AG04449 (cell line): ENCODE measurements at regions not wholly inside any gene's neighbourhood (a gene's known extent, or its start where the extent isn't known, plus 50 kb on each side); places are given as distances from the start of the nearest gene placed in this dataset.
"Not testable (repeated sequence)": the region's sequence is repeated elsewhere in the genome, so short reads cannot be mapped to it uniquely, and the experiment has no call there.

Experiments
- CTCF ChIA-PET: fragments of 350-600 bp; formaldehyde crosslinking; extraction: SDS; loops from one replicate; lab custom pipeline; 2021; ENCODE audit warnings: antibody characterized with exemption; lab: Yijun Ruan, JAX
- POLR2A ChIA-PET: fragments of 400-600, 350-600 bp; formaldehyde crosslinking; extraction: SDS; loops from one replicate; lab custom pipeline; 2020; ENCODE audit warnings: antibody characterized with exemption, inconsistent platforms; lab: Yijun Ruan, JAX
- DNase-seq: peaks from one replicate; pipeline ENCODE4 v3.0.0-alpha.2; 2010; ENCODE audit warnings: low read depth, low spot score
- H3K4me3 ChIP-seq: 2 replicates; pipeline ENCODE4 v1.5.1; 2011; ENCODE audit warnings: low read depth, mild to moderate bottlenecking, control low read depth, low read length
- TF ChIP-seq, protein P1 (sequence below): IDR thresholded peaks from one replicate; pipeline ENCODE4 v1.5.1; 2011; ENCODE audit warnings: mild to moderate bottlenecking, moderate library complexity, low read length, control low read depth, inconsistent platforms; ENCODE audit not compliant: insufficient read depth; ENCODE audit errors: missing control alignments

DNA sequence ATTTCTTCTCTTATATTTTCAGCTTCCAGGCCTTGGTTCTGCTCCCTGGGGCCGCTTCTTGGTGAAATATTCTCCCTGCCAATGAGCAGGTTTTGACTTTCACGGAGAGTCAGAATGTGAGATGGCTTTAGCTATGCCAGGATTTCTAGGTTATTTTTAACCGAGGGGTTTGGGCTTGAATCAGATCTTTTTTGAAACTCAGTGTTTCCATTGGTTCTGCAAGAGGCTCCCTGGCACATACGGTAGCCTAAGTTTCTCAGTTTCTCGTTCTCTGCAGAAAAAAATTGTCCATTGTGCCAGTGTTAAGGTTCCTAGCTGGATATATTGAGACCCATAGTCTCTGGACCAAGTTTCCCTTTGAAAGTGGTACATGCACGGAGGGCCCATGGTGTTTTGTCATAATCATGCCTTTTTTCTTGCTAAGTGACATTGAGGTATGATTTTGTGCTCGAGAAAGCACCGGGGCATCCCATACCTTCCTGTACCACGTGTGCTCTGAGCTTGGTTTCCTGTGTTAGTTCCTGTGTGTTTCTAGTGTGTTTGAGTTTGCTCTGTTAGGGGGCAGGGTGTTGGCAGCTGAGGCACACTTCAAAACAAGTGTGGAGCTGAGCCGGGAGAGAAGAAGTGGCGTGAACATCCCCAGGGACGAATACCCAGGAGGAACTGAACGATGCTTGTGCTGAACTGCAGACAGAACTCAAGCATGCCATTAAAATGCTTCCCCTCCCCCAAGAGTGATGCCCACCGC, 127.2 kb downstream of the HS3ST3B1 start:
- no peak for DNase-seq
- no peak overlapping the region for H3K4me3 ChIP-seq
- TF ChIP-seq, protein P1, sequence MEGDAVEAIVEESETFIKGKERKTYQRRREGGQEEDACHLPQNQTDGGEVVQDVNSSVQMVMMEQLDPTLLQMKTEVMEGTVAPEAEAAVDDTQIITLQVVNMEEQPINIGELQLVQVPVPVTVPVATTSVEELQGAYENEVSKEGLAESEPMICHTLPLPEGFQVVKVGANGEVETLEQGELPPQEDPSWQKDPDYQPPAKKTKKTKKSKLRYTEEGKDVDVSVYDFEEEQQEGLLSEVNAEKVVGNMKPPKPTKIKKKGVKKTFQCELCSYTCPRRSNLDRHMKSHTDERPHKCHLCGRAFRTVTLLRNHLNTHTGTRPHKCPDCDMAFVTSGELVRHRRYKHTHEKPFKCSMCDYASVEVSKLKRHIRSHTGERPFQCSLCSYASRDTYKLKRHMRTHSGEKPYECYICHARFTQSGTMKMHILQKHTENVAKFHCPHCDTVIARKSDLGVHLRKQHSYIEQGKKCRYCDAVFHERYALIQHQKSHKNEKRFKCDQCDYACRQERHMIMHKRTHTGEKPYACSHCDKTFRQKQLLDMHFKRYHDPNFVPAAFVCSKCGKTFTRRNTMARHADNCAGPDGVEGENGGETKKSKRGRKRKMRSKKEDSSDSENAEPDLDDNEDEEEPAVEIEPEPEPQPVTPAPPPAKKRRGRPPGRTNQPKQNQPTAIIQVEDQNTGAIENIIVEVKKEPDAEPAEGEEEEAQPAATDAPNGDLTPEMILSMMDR, result no peak
- CTCF ChIA-PET, result interaction anchor here (1.4 kb wide), 1 partner anchor 498 kb away, joined by 4 read pairs; no protein-coding TSS in a partner anchor
- POLR2A ChIA-PET, result no interaction called here

DNA sequence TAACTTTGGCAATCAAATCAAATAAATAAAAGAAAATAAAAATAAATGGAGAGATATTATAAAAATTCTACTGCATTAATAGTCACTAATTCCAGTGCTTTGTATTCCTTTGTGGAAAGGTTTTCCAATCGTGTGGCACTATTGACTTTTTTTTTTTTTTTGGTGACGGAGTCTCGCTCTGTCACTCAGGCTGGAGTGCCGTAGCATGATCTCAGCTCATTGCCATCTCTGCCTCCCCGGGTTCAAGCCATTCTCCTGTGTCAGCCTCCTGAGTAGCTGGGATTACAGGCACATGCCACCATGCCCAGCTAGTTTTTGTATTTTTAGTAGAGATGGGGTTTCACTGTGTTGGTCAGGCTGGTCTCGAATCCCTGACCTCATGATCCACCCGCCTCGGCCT, 122.3 kb downstream of the HS3ST3B1 start:
- DNase-seq, H3K4me3 ChIP-seq, POLR2A ChIA-PET, CTCF ChIA-PET: not testable (repeated sequence)

DNA sequence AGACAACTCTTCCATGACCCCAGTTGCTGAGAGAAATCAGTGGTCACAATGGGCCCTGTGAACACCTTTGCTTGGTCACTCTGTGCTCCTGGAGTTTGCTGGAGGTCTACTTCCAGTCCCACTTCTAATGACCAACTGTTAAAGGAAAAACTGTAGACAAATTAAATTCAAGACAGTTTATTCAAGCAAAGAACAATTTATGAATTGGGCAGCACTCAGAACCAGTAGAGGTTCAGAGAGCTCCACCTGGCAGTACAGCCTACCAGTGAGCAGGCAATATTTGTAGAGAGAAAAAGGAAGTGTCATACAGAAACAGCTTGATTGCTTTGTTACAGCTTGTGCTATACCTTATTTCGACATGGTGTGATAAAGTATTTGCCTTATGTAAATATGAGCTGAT, 116.5 kb downstream of the HS3ST3B1 start:
- DNase-seq, result no peak

GRCh38 chr17:14409292-14409691, 108.4 kb downstream of the HS3ST3B1 start:
- ChIA-PET CTCF (no interaction called here), POLR2A (no interaction called here)
- no peak for DNase-seq
- H3K4me3 ChIP-seq, result no peak overlapping the region
- TF ChIP-seq, protein P1, result no peak

More for the DNA sequence above, 116.5 kb downstream of the HS3ST3B1 start:
- ChIA-PET POLR2A (no interaction called here), CTCF (no interaction called here)
- TF ChIP-seq, protein P1, result no peak
- no peak overlapping the region for H3K4me3 ChIP-seq

DNA sequence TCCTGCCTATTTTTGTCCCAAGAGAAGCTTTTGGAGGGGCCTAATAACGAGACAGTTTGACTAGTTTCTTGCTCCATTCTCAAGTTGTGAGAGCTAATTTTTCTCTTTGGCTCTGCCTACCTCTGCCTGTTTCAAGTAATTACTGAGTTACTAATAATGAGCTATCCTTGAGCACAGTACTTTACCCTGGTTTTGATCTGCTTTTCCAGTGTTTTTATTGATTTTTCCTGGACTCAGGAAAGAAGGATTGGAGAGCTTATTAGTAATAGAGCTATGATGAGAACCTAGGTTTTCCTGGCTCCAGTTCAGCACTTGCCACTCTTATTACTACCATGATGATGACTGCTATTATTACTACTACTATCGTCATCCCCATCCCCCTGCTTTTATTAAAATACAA, 106.7 kb downstream of the HS3ST3B1 start:
- TF ChIP-seq, protein P1, result no peak
- DNase-seq, result no peak
- H3K4me3 ChIP-seq, result no peak overlapping the region
- CTCF ChIA-PET, result no interaction called here
- POLR2A ChIA-PET, result no interaction called here

DNA sequence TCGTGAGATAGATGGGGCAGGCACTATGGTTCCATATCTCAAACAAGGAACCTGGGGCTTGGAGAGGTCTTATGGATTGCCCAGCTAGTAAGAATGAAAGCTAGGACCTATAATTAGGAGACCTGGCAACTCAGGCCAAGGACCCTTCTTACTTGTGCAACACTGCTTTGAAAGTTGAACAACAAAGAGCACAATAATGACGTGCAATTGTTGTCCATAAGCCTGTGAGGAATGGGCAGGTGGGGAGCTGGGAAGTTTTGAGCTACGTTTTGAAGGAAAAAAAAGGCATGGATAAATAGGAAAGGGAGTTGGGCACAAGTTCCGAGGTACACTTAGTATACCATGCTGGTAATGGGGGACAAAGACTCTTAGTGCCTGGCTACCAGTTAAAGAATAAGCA, 104.3 kb downstream of the HS3ST3B1 start:
- DNase-seq, result no peak
- TF ChIP-seq, protein P1, result no peak
- ChIA-PET POLR2A (no interaction called here), CTCF (interaction anchor here (0.7 to 1.5 kb wide), 3 partner anchors 12 to 521 kb away, joined by 3 read pairs; no protein-coding TSS in a partner anchor)
- H3K4me3 ChIP-seq, result no peak overlapping the region
